ENCODE measurements at regions not wholly inside any gene's neighbourhood (a gene's known extent, or its start where the extent isn't known, plus 50 kb on each side); places are given as distances from the start of the nearest gene placed in this dataset.

- Mint-ChIP-seq H3K4me3 (no peak overlapping the region), H3K27me3 (no peaks in the 10 kb centered on the region), H3K9me3 (no peaks in the 10 kb centered on the region), H3K4me1 (peaks cover 5 to 9% of the 10 kb centered on the region in 2 donors), H3K36me3 (no peaks in the 10 kb centered on the region), H3K27ac (no peak overlapping the region)
- ATAC-seq (replicated peaks): no peak
- no peak for DNase-seq
Observed at GRCh38 chr1:59113876-59114457, 182.9 kb upstream of the FGGY start.

GRCh38 chr1:59115865-59116264 is 181.0 kb upstream of the FGGY start:
- H3K27me3 Mint-ChIP-seq: no peaks in the 10 kb centered on the region
- no peak for DNase-seq
- ATAC-seq (replicated peaks): no peak
- H3K4me3 Mint-ChIP-seq: no peak overlapping the region
- no peaks in the 10 kb centered on the region for H3K9me3 Mint-ChIP-seq
- H3K36me3 Mint-ChIP-seq: no peaks in the 10 kb centered on the region
- H3K27ac Mint-ChIP-seq: no peak overlapping the region
- H3K4me1 Mint-ChIP-seq: peaks cover 5 to 9% of the 10 kb centered on the region in 2 donors

- H3K4me1 Mint-ChIP-seq: peaks cover 5 to 9% of the 10 kb centered on the region in 2 donors
- H3K36me3 Mint-ChIP-seq: no peaks in the 10 kb centered on the region
- no peaks in the 10 kb centered on the region for H3K27me3 Mint-ChIP-seq
- no peak for DNase-seq
- H3K27ac Mint-ChIP-seq: no peak overlapping the region
- no peaks in the 10 kb centered on the region for H3K9me3 Mint-ChIP-seq
- no peak for ATAC-seq (replicated peaks)
- no peak overlapping the region for H3K4me3 Mint-ChIP-seq
Observed at GRCh38 chr1:59116920-59117542, 179.9 kb upstream of the FGGY start.

GRCh38 chr1:59122527-59122926 is 174.4 kb upstream of the FGGY start:
- Mint-ChIP-seq H3K4me3 (no peak overlapping the region), H3K9me3 (peaks cover 3 to 5% of the 10 kb centered on the region in 2 donors), H3K36me3 (peaks cover 0 to 5% of the 10 kb centered on the region in 2 donors), H3K4me1 (peaks cover 0 to 5% of the 10 kb centered on the region in 2 donors), H3K27ac (no peak overlapping the region), H3K27me3 (peaks cover 0 to 5% of the 10 kb centered on the region in 2 donors)
- ATAC-seq (replicated peaks) (no peak), DNase-seq (no peak)

- H3K36me3 Mint-ChIP-seq: peaks cover 0 to 5% of the 10 kb centered on the region in 2 donors
Observed at GRCh38 chr1:59123081-59123681, 173.7 kb upstream of the FGGY start.

GRCh38 chr1:59124166-59124565 is 172.7 kb upstream of the FGGY start:
- Mint-ChIP-seq H3K27ac (no peak overlapping the region), H3K27me3 (peaks cover 0 to 5% of the 10 kb centered on the region in 2 donors), H3K36me3 (peaks cover 0 to 5% of the 10 kb centered on the region in 2 donors), H3K9me3 (peaks cover 3 to 5% of the 10 kb centered on the region in 2 donors), H3K4me3 (no peak overlapping the region), H3K4me1 (peaks cover 0 to 5% of the 10 kb centered on the region in 2 donors)
- no peak for DNase-seq
- ATAC-seq (replicated peaks): no peak

More at GRCh38 chr1:59123081-59123681, 173.7 kb upstream of the FGGY start:
- Mint-ChIP-seq H3K9me3 (peaks cover 3 to 5% of the 10 kb centered on the region in 2 donors), H3K27me3 (peaks cover 0 to 5% of the 10 kb centered on the region in 2 donors), H3K4me3 (no peak overlapping the region), H3K27ac (no peak overlapping the region), H3K4me1 (peaks cover 0 to 5% of the 10 kb centered on the region in 2 donors)
- ATAC-seq (replicated peaks) (no peak), DNase-seq (no peak)

GRCh38 chr1:59125154-59125553 is 171.7 kb upstream of the FGGY start:
- Mint-ChIP-seq H3K4me1 (peaks cover 0 to 5% of the 10 kb centered on the region in 2 donors), H3K27me3 (peaks cover 0 to 5% of the 10 kb centered on the region in 2 donors), H3K9me3 (peaks cover 3 to 5% of the 10 kb centered on the region in 2 donors), H3K36me3 (peaks cover 0 to 5% of the 10 kb centered on the region in 2 donors), H3K27ac (no peak overlapping the region), H3K4me3 (no peak overlapping the region)
- no peak for ATAC-seq (replicated peaks)
- no peak for DNase-seq

GRCh38 chr1:59125676-59126320 is 171.1 kb upstream of the FGGY start:
- H3K9me3 Mint-ChIP-seq: peaks cover 3 to 5% of the 10 kb centered on the region in 2 donors
- H3K27me3 Mint-ChIP-seq: peaks cover 0 to 5% of the 10 kb centered on the region in 2 donors
- peaks cover 0 to 5% of the 10 kb centered on the region in 2 donors for H3K4me1 Mint-ChIP-seq
- no peak for ATAC-seq (replicated peaks)
- peaks cover 0 to 5% of the 10 kb centered on the region in 2 donors for H3K36me3 Mint-ChIP-seq
- DNase-seq: no peak
- no peak overlapping the region for H3K4me3 Mint-ChIP-seq
- no peak overlapping the region for H3K27ac Mint-ChIP-seq

GRCh38 chr1:59126366-59126765 is 170.5 kb upstream of the FGGY start:
- Mint-ChIP-seq H3K4me1 (peaks cover 0 to 5% of the 10 kb centered on the region in 2 donors), H3K36me3 (peaks cover 0 to 5% of the 10 kb centered on the region in 2 donors), H3K27me3 (peaks cover 0 to 5% of the 10 kb centered on the region in 2 donors), H3K27ac (no peak overlapping the region), H3K4me3 (no peak overlapping the region), H3K9me3 (peaks cover 3 to 5% of the 10 kb centered on the region in 2 donors)
- DNase-seq: no peak
- no peak for ATAC-seq (replicated peaks)

GRCh38 chr1:59128239-59128736 is 168.6 kb upstream of the FGGY start:
- ATAC-seq (replicated peaks) (no peak), DNase-seq (no peak)
- Mint-ChIP-seq H3K4me1 (peaks cover 3 to 12% of the 10 kb centered on the region in 2 donors), H3K9me3 (peaks cover 3 to 5% of the 10 kb centered on the region in 2 donors), H3K27me3 (peaks cover 0 to 5% of the 10 kb centered on the region in 2 donors), H3K4me3 (no peak overlapping the region), H3K36me3 (peaks cover 0 to 5% of the 10 kb centered on the region in 2 donors), H3K27ac (no peak overlapping the region)

GRCh38 chr1:59128784-59129227 is 168.1 kb upstream of the FGGY start:
- no peak overlapping the region for H3K4me3 Mint-ChIP-seq
- H3K27ac Mint-ChIP-seq: no peak overlapping the region
- H3K4me1 Mint-ChIP-seq: peaks cover 3 to 14% of the 10 kb centered on the region in 2 donors
- H3K36me3 Mint-ChIP-seq: peaks cover 0 to 5% of the 10 kb centered on the region in 2 donors
- no peak for ATAC-seq (replicated peaks)
- peaks cover 5 to 6% of the 10 kb centered on the region in 2 donors for H3K9me3 Mint-ChIP-seq
- peaks cover 0 to 5% of the 10 kb centered on the region in 2 donors for H3K27me3 Mint-ChIP-seq
- no peak for DNase-seq

- Mint-ChIP-seq H3K4me1 (peaks cover 13 to 34% of the 10 kb centered on the region in 2 donors), H3K27ac (no peak overlapping the region), H3K36me3 (no peaks in the 10 kb centered on the region), H3K4me3 (no peak overlapping the region), H3K27me3 (no peaks in the 10 kb centered on the region), H3K9me3 (peaks cover 0 to 2% of the 10 kb centered on the region in 2 donors)
- no peak for DNase-seq
- ATAC-seq (replicated peaks): no peak
Observed at GRCh38 chr1:59132295-59132694, 164.6 kb upstream of the FGGY start.

GRCh38 chr1:59133997-59134396 is 162.9 kb upstream of the FGGY start:
- no peak overlapping the region for H3K27ac Mint-ChIP-seq
- H3K4me3 Mint-ChIP-seq: no peak overlapping the region
- DNase-seq: no peak
- H3K36me3 Mint-ChIP-seq: no peaks in the 10 kb centered on the region
- ATAC-seq (replicated peaks): no peak
- H3K9me3 Mint-ChIP-seq: peaks cover 0 to 2% of the 10 kb centered on the region in 2 donors
- H3K4me1 Mint-ChIP-seq: peaks cover 28 to 51% of the 10 kb centered on the region in 2 donors
- no peaks in the 10 kb centered on the region for H3K27me3 Mint-ChIP-seq

GRCh38 chr1:59135761-59136255 is 161.1 kb upstream of the FGGY start:
- no peaks in the 10 kb centered on the region for H3K27me3 Mint-ChIP-seq
- DNase-seq (no peak), ATAC-seq (replicated peaks) (no peak)
- peaks cover 45 to 69% of the 10 kb centered on the region in 2 donors for H3K4me1 Mint-ChIP-seq
- H3K36me3 Mint-ChIP-seq: no peaks in the 10 kb centered on the region
- no peak overlapping the region for H3K27ac Mint-ChIP-seq
- H3K9me3 Mint-ChIP-seq: peaks cover 0 to 2% of the 10 kb centered on the region in 2 donors
- H3K4me3 Mint-ChIP-seq: no peak overlapping the region

Measured in stimulated activated naive B cell treated with anti-CD40 and anti-IgM and Interleukin-4, amounts not matched to agents 10 μg/mL and 1 μg/mL and 100 μg/mL, for 72 hours (primary cell).